SK-N-SH treated with all-trans-retinoic acid at 6 μM for 48 hours (cell line): ENCODE measurements at regions not wholly inside any gene's neighbourhood (a gene's known extent, or its start where the extent isn't known, plus 50 kb on each side); places are given as distances from the start of the nearest gene placed in this dataset.

Source experiments
- ARNTL ChIP-seq: fragments of 450-650 bp; formaldehyde crosslinking; IDR thresholded peaks from 2 replicates; pipeline ENCODE4 v1.5.0; 2020; ENCODE audit warnings: low read depth, mild to moderate bottlenecking, moderate library complexity, borderline replicate concordance
- BACH2 ChIP-seq: fragments of 250-450 bp; sonication (Bioruptor Pico); IDR thresholded peaks from 2 replicates; pipeline ENCODE4 v1.9.0; 2021; ENCODE audit warnings: mild to moderate bottlenecking, borderline replicate concordance
- CSDC2 ChIP-seq: fragments of 250-450 bp; sonication (Bioruptor Pico); IDR thresholded peaks from 2 replicates; pipeline ENCODE4 v1.5.0; 2020; ENCODE audit warnings: mild to moderate bottlenecking, moderate library complexity
- PATZ1 ChIP-seq: fragments of 250-450 bp; sonication (Bioruptor Pico); IDR thresholded peaks from 2 replicates; pipeline ENCODE4 v1.8.0; 2020; ENCODE audit warnings: mild to moderate bottlenecking, moderate library complexity, borderline replicate concordance
- POU6F1 ChIP-seq: fragments of 250-450 bp; sonication (Bioruptor Pico); IDR thresholded peaks from 2 replicates; pipeline ENCODE4 v1.8.0; 2021; ENCODE audit warnings: low read depth, mild to moderate bottlenecking, moderate library complexity, borderline replicate concordance
- TOX ChIP-seq: fragments of 250-450 bp; sonication (Bioruptor Pico); IDR thresholded peaks from 2 replicates; pipeline ENCODE4 v1.8.0; 2021; ENCODE audit warnings: mild to moderate bottlenecking, moderate library complexity, borderline replicate concordance
- ZC3H10 ChIP-seq: fragments of 250-450 bp; sonication (Bioruptor Pico); IDR thresholded peaks from 2 replicates; pipeline ENCODE4 v1.5.1; 2021; ENCODE audit warnings: mild to moderate bottlenecking, moderate library complexity
- ZFP3 ChIP-seq: fragments of 250-450 bp; sonication (Bioruptor Pico); IDR thresholded peaks from 2 replicates; pipeline ENCODE4 v1.5.0; 2020; ENCODE audit warnings: mild to moderate bottlenecking, moderate library complexity
- ZFP30 ChIP-seq: fragments of 450-650 bp; formaldehyde crosslinking; IDR thresholded peaks from 2 replicates; pipeline ENCODE4 v1.5.0; 2022; ENCODE audit warnings: mild to moderate bottlenecking, moderate library complexity
- ZNF8 ChIP-seq: fragments of 450-650 bp; formaldehyde crosslinking; IDR thresholded peaks from 2 replicates; pipeline ENCODE4 v1.5.0; 2020; ENCODE audit warnings: mild to moderate bottlenecking, moderate library complexity
- TF ChIP-seq, protein P1 (sequence below): fragments of 250-450 bp; sonication (Bioruptor Pico); IDR thresholded peaks from 2 replicates; pipeline ENCODE4 v1.5.1; 2020; ENCODE audit warnings: low read depth, mild to moderate bottlenecking, moderate library complexity

GRCh38 chr1:67530071-67530470 is 99.9 kb upstream of the SERBP1 start:
- TF ChIP-seq ZFP30 (no peak), CSDC2 (no peak), BACH2 (CRISPR knock-in tag) (no peak), ZNF8 (CRISPR knock-in tag) (no peak), ARNTL (CRISPR knock-in tag) (no peak), ZFP3 (no peak), POU6F1 (CRISPR knock-in tag) (no peak), ZC3H10 (CRISPR knock-in tag) (no peak), TOX (CRISPR knock-in tag) (no peak), PATZ1 (CRISPR knock-in tag) (no peak)
- TF ChIP-seq, protein P1, sequence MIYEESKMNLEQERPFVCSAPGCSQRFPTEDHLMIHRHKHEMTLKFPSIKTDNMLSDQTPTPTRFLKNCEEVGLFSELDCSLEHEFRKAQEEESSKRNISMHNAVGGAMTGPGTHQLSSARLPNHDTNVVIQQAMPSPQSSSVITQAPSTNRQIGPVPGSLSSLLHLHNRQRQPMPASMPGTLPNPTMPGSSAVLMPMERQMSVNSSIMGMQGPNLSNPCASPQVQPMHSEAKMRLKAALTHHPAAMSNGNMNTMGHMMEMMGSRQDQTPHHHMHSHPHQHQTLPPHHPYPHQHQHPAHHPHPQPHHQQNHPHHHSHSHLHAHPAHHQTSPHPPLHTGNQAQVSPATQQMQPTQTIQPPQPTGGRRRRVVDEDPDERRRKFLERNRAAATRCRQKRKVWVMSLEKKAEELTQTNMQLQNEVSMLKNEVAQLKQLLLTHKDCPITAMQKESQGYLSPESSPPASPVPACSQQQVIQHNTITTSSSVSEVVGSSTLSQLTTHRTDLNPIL (CRISPR knock-in tag) = no peak
